GM18519 (cell line): ENCODE measurements at regions not wholly inside any gene's neighbourhood (a gene's known extent, or its start where the extent isn't known, plus 50 kb on each side); places are given as distances from the start of the nearest gene placed in this dataset.

Source experiments
- ATAC-seq: cut with Tn5 transposase; IDR thresholded peaks from one replicate; pipeline ENCODE4 v1.9.1; 2021; ENCODE audit warnings: mild to moderate bottlenecking, moderate library complexity; ENCODE audit not compliant: unreplicated experiment, low FRiP score

GRCh38 chr11:109241988-109242536 lies 179.9 kb upstream of the C11orf87 start:
- no peak for ATAC-seq

- ATAC-seq: no peak
Observed at GRCh38 chr11:109247071-109247470, 174.9 kb upstream of the C11orf87 start.

DNA sequence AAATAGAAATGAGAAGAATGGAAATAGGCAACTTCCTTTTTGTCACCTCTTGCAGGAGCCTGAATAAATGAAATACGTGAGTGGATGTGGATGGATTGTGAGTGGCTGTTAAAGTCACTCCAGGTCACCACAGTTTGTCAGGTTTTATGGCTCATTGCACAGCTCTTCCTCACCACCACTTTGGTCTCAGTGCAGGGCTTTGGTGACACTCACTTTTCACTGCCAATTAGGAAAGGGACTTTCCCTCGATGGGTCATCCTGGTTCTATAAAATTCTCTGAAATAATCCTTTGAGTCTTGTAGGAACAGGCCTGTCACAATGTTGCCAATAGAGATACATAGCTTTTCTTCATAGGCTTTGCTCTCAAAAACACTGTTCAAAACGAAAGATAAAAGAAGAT lies 172.4 kb upstream of the C11orf87 start:
- no peak for ATAC-seq

GRCh38 chr11:109251230-109251629 lies 170.8 kb upstream of the C11orf87 start:
- ATAC-seq: no peak

GRCh38 chr11:109264128-109264527 lies 157.9 kb upstream of the C11orf87 start:
- no peak for ATAC-seq

- no peak for ATAC-seq
Observed at GRCh38 chr11:109267293-109268095, 154.5 kb upstream of the C11orf87 start.

DNA sequence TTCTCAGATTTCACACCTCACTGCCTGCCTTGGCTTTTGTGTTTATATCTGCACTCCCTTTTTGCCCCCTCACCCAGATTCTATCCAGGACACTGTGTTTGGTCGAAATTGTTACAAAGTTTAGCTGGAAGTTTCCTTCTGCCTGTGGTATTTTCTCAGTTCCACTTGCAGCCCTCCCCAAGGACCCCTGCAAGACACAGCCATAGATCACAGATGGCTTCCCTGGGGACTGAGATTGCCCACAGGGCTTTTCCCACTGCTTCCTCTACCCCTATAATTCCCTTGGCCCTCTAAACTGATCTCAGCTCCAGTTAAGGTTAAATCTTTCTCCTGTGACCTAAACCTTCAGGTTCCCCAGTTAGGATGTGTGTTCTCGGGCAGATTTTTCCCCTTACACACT lies 146.1 kb upstream of the C11orf87 start:
- no peak for ATAC-seq

- ATAC-seq: no peak
Observed at GRCh38 chr11:109285465-109285864, 136.5 kb upstream of the C11orf87 start.

DNA sequence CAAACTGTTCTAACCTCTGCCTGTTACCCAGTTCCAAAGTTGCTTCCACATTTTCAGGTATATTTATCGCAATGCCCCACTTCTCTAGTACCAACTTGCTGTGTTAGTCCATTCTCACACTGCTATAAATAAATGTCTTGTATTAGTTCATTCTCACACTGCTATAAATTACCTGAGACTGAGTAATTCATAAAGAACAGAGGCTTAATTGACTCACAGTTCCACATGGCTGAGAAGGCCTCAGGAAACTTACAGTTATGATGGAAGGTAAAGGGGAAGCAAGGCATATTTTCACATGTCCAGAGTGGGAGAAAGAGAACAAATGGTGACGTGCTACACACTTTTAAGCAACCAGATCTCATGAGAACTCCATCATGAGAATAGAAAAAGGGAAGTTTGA lies 130.4 kb upstream of the C11orf87 start:
- ATAC-seq: no peak

DNA sequence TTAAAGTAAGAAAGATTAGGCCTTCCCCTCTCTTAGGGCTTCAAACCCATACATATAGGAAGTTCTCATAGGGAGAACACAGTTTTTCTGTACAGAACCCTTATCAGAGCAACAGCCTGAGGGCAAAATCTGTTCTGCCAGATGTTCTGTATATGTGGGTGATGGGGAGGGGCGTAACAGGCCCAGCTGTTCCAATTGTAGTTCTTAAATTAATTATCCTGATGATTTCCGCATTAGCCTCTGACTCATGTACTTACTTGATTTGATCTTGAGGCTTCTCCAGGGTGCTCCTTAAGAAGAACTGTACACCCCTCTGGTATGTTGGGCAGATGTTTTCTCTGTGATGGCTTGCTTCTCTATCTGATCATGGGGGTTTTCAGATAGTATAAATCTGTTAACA lies 123.1 kb upstream of the C11orf87 start:
- ATAC-seq: no peak

GRCh38 chr11:109300211-109300610 lies 121.8 kb upstream of the C11orf87 start:
- no peak for ATAC-seq

DNA sequence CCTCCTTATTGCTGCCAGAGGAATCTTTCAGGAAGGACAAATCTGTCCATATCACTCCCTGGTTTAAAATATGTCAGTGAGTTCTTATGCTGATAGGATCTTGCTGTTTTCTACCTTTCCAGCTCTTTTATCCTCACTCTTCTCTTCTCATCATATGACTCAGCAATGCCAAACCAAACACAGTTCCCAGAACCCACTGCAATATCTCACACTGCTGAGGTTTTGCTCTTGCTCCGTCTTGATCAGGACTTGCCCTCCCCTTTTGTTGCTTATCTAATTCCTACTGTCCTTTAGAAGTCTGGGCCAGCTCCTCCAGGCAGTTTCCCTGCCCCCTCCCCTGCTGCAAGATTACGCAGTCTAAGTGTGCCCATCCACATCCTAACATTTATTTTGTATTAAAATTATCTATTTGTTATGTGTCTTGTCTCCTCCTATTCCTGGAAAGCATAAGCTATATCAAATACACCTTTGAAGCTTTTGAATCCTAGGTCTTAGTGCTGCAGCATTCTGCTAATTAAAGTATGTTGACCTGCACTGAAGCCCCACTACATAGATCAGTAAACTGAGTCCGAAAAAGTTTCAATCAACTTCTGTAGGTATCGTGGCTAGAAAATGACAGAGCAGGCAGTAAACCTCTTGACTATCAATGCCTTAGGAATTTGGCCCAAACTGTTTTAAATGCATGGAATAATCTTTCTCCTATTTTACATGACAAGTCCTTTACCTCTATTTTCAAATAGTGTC lies 119.2 kb upstream of the C11orf87 start:
- no peak for ATAC-seq

GRCh38 chr11:109303342-109303741 lies 118.6 kb upstream of the C11orf87 start:
- ATAC-seq: no peak

DNA sequence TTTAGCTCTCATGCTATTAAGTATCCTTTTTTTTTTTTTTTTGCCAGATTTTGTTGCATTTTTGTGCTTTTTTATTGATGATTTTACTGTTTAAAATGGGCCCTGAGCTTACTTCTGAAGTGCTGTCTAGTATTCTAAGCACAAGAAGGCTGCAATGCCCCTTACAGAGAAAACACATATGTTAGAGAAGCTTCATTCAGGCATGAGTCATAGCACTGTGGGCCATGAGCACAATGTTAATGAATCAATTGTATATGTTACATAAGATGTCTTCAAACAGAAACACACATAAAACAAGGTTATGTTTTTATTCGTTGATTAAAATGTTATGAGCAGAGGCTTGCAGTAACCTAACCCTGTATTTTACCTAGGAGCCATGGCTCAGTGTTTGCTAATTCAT lies 117.8 kb upstream of the C11orf87 start:
- no peak for ATAC-seq

DNA sequence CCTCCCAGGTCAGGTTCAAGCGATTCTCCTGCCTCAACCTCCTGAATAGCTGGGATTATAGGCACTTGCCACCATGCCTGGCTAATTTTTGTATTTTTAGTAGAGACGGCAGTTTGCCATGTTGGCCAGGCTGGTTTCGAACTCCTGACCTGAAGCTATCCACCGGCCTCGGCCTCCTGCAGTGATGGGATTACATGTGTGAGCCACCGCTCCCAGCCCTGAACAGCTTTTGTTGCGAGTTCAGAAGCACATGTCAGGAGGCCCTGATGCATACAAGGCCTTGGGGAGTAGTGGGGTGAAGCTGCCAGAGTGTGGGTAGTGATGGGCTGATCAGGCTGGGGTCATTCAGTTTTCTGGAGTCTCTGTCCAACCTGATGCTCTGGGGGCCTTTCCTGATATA lies 117.0 kb upstream of the C11orf87 start:
- ATAC-seq: no peak

DNA sequence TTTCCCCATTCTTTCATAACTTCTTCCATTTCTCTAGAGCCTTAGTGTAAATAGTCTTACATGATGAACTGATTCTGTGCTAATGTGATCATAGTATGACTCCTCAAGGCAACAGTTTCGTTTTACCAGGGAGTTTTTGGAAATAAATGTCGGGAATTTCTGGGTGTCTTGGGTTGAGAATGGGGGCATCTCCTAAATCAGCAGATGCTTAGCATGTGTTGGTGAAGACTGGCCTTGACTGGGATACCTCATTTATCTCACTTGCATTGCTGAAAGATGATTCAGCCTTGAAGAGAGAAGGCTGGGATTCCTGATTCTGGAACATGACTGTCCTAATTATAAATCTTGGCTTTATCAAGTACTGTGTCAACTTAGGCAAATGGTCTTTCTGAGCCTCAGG lies 115.7 kb upstream of the C11orf87 start:
- no peak for ATAC-seq

GRCh38 chr11:109307366-109307765 lies 114.6 kb upstream of the C11orf87 start:
- ATAC-seq: no peak

DNA sequence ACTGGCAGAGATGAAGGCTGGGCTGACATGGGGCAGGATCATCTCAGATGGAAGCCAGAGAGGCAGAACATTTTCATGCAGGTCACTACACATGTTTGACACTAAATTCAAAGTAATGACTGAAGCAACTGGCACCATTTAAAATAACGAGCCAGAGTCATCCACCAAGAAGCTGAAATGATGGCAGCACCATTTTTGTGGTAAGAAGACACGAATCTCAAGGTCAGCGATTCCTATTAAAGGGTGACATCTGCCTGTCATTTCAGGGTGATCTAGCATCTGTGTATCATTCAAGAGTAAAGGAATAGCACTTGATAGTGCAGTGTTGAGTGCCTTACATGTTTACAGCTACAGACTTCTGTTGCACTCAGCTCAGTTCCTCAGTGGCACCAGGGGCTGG lies 113.4 kb upstream of the C11orf87 start:
- ATAC-seq: no peak

- ATAC-seq: no peak
Observed at GRCh38 chr11:109309153-109309552, 112.8 kb upstream of the C11orf87 start.

DNA sequence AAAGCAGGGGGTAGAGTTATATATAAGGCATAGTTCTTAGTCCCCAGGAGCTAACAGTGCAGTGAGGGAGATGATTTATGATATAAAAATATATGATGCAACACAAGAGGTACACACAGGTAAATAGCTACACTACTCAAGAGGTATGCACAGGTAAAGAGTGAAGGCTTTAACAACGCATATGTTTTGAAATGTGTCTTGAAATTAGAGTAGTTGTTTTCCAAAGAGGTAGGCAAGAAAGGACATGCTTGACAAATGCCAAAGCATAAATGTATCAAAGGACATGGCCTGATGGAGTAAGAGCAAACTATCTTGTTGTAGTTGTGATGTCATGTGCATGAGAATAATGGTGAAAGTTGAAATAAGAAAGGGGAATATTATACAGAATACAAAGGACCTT lies 104.3 kb upstream of the C11orf87 start:
- no peak for ATAC-seq

DNA sequence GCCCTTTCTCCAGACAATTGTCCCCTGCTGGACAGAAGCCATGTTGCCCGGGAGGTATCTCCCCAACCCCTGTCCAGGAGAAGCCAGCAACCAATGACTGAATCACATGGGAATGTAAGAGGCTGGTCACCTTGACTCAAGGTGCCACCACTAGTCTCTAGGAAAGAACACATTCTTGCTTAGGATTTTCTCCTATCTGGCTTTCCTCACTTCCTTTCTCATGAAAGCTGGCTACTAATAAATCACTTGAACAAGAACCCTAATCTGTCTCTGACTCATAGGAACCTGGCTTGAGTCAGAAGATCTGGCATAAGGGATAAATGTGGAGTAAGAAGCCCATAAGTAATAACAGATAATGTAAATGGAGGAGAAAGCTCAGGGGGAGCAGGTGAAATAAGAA lies 101.4 kb upstream of the C11orf87 start:
- ATAC-seq: no peak

GRCh38 chr11:109326781-109327180 lies 95.2 kb upstream of the C11orf87 start:
- no peak for ATAC-seq
